LNCAP (cell line): ENCODE measurements at regions not wholly inside any gene's neighbourhood (a gene's known extent, or its start where the extent isn't known, plus 50 kb on each side); places are given as distances from the start of the nearest gene placed in this dataset.

Experiments
- TF ChIP-seq, protein P1 (sequence below): fragments of 450-650 bp; IDR thresholded peaks from 2 replicates; pipeline ENCODE4 v1.5.1; 2017; ENCODE audit warnings: mild to moderate bottlenecking

DNA sequence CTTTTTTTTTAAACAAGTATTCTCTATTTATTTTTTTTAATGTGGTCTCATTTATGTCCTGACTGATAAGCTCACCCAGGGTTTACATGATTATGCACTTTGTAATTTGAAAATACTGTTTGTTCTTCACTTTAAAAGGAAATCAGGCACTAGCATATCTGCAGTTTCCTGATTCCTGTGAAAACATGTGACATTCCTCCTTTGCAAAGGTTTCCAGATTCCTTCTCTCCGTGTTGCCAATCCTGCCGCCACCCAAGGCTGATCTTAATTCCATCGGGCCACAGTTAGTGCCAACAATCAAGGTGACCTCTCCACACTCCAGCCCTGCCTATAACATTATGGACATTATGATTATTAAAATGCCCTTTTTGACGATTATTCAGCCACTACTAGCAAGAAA, 225.4 kb downstream of the PCDH7 start:
- TF ChIP-seq, protein P1, sequence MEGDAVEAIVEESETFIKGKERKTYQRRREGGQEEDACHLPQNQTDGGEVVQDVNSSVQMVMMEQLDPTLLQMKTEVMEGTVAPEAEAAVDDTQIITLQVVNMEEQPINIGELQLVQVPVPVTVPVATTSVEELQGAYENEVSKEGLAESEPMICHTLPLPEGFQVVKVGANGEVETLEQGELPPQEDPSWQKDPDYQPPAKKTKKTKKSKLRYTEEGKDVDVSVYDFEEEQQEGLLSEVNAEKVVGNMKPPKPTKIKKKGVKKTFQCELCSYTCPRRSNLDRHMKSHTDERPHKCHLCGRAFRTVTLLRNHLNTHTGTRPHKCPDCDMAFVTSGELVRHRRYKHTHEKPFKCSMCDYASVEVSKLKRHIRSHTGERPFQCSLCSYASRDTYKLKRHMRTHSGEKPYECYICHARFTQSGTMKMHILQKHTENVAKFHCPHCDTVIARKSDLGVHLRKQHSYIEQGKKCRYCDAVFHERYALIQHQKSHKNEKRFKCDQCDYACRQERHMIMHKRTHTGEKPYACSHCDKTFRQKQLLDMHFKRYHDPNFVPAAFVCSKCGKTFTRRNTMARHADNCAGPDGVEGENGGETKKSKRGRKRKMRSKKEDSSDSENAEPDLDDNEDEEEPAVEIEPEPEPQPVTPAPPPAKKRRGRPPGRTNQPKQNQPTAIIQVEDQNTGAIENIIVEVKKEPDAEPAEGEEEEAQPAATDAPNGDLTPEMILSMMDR: no peak

DNA sequence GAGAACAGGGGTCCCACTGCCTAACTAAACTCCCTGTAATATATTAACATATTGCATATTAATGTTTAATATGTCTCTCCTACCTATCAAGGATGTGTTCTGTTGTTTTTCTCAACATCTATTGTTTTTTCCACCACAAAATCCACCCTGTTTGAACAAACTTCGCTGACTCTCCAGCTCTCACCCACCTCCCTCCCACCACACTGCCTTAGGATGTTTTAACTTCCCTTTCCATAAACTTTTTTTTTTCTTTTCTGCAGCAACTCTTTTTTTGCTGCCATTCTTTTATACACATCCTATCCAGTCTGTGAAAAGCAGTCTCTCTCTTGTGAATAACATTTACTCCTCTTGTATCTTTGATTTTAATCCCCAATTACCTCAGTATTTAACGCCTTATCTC, 226.1 kb downstream of the PCDH7 start:
- TF ChIP-seq, protein P1: no peak

DNA sequence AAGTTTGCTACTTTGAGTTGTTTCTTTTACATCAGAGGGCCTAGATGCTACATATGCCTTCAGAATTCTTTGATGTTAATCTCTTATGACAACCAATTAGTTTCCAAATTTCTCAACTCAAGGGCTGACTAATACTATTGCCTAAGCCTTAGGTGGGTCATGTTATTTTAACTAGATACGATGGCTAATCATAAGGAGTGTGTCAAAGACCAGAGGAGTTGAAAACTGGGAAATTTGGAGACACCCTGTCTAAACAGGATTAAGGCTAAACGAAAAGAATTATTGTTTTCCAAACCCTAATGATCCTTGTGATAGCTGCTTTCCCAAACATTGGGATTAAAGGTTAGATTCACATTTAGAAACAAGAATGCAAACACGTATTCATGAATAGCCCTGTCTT, 228.5 kb downstream of the PCDH7 start:
- TF ChIP-seq, protein P1: no peak

DNA sequence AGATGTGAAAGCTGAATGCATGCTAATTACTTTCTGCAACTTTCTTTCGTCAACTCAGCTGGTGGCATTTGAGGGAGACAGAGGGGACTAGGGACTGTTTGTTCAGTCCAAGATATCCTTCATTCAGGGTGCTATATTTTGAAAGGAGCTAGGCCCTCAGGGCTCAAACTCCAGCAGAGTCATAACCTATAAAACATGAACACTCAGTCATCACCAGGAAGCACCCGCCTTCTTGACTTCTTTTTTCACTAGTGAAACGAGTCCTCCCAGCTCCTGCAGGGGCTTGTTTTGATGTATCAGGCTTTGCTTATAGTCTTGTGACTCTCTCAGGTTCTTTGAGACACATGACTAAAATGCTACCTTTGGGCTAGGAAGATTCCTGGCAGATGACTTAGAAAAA, 230.6 kb downstream of the PCDH7 start:
- TF ChIP-seq, protein P1: no peak

DNA sequence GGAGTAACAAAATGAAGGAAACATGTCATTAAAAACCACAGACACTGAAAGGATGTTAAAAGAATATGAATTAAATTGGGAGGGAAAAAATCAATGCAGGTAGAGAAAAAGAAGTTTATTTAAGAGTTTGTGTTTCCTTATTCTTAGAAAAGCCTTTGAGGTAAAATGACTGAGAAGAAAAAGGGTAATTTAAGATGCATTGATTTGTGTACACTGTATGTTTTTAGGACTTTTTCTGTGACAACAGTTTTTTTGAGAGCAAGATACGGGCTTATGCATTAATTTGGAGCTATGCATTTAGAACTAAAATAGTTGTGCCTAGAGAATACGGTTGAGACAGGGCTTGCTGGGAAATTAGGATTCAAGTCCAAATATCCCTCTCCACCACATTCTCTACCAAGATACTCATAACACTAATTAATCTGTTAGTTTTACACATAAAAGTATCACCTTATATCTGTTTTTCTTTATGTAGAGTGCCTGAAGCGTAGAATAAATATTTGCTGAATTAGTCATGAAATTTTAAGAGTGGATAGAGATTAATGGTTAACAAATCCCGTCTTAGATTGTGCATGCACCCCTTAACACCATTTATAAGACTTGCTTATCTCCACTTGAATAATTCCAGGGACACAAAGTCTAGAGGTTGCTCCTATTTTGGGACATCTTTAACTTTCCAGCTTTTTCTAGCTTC, 232.5 kb downstream of the PCDH7 start:
- TF ChIP-seq, protein P1: no peak

DNA sequence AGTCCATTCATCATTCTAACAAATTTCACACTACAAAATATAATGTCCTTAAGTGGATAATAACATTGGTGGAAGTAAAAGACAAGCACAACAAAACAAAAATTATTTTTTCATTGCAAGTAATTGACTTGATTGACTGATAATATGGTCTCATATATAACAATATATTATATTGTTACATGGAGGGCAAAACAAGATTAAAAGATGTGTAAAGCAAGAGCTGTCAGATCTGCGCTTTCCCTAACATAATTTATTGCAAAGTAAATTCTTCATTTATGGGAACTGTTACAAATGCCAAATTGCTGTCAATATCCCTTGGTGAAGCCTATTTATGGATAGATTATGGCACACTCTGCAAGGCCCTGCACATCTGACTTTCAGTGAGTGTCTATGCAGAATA, 233.6 kb downstream of the PCDH7 start:
- TF ChIP-seq, protein P1: no peak

DNA sequence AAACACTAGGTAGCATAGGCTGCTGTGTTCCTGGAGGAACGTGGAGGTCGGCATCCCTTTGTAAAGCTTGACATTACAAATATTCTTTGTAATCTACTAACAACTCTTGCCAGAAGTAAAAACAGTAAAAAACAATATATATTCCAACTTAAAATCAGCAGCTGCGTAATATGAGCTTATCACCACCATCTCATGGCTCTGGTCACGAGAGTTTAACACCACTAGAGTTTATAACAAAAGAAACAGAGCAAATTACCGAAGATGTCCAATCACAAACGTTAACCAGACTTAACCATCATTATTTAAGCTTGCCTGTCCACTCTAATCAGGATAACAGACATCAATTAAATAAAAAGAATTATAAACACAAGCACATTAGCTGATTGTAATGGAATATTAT, 236.7 kb downstream of the PCDH7 start:
- TF ChIP-seq, protein P1: no peak

DNA sequence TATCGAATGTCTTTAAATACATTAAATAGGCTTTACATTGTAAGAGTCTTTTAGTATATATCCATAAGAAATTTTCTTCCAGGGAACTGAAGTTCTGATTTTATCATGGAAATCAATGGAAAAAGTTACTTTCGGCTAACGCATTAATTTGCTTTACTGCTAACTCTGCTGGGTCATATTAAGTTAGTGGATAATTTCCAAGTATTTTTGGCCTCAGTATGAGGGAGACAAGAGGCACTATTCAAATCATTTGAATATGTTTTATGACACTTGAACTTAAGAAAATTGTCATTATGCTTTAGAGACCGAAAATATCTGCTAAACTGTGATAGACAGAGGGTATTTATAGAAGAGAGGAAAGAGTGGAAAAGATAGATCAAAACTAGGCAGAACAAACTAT, 237.5 kb downstream of the PCDH7 start:
- TF ChIP-seq, protein P1: no peak
